SKM-1 (cell line): ENCODE measurements at regions not wholly inside any gene's neighbourhood (a gene's known extent, or its start where the extent isn't known, plus 50 kb on each side); places are given as distances from the start of the nearest gene placed in this dataset.
"Not testable (repeated sequence)": the region's sequence is repeated elsewhere in the genome, so short reads cannot be mapped to it uniquely, and the experiment has no call there.

ENCODE experiments used
- DNase-seq: peaks from one replicate; lab custom pipeline; 2025; ENCODE audit not compliant: unreplicated experiment; lab: John Stamatoyannopoulos, UW

GRCh38 chr6:43938178-43939105 lies 168.4 kb downstream of the VEGFA start:
- no peak for DNase-seq

- DNase-seq, result no peak
Measured at GRCh38 chr6:43937236-43938177, 167.5 kb downstream of the VEGFA start.

- DNase-seq, result no peak
Measured at GRCh38 chr6:43936476-43936875, 166.5 kb downstream of the VEGFA start.

- DNase-seq, result no peak
Measured at GRCh38 chr6:43935921-43936439, 166.0 kb downstream of the VEGFA start.

- DNase-seq, result no peak
Measured at GRCh38 chr6:43934803-43935602, 165.0 kb downstream of the VEGFA start.

- peak; percentile 53 for DNase-seq
Measured at GRCh38 chr6:43934183-43934802, 164.3 kb downstream of the VEGFA start.

GRCh38 chr6:43933148-43933885 lies 163.3 kb downstream of the VEGFA start:
- no peak for DNase-seq

GRCh38 chr6:43932259-43933147 lies 162.5 kb downstream of the VEGFA start:
- no peak for DNase-seq

GRCh38 chr6:43931201-43931600 lies 161.2 kb downstream of the VEGFA start:
- DNase-seq, result no peak

GRCh38 chr6:43930440-43931154 lies 160.6 kb downstream of the VEGFA start:
- no peak for DNase-seq

GRCh38 chr6:43929511-43929910 lies 159.5 kb downstream of the VEGFA start:
- DNase-seq, result no peak

- peak; percentile 28 for DNase-seq
Measured at GRCh38 chr6:43927532-43928210, 157.7 kb downstream of the VEGFA start.

- no peak for DNase-seq
Measured at GRCh38 chr6:43926634-43927531, 156.9 kb downstream of the VEGFA start.

- DNase-seq, result not testable (repeated sequence)
Measured at GRCh38 chr6:43925636-43926139, 155.7 kb downstream of the VEGFA start.

GRCh38 chr6:43924222-43924702 lies 154.3 kb downstream of the VEGFA start:
- no peak for DNase-seq
